ENCODE measurements at regions not wholly inside any gene's neighbourhood (a gene's known extent, or its start where the extent isn't known, plus 50 kb on each side); places are given as distances from the start of the nearest gene placed in this dataset.
"Not testable (repeated sequence)": the region's sequence is repeated elsewhere in the genome, so short reads cannot be mapped to it uniquely, and the experiment has no call there.

DNA sequence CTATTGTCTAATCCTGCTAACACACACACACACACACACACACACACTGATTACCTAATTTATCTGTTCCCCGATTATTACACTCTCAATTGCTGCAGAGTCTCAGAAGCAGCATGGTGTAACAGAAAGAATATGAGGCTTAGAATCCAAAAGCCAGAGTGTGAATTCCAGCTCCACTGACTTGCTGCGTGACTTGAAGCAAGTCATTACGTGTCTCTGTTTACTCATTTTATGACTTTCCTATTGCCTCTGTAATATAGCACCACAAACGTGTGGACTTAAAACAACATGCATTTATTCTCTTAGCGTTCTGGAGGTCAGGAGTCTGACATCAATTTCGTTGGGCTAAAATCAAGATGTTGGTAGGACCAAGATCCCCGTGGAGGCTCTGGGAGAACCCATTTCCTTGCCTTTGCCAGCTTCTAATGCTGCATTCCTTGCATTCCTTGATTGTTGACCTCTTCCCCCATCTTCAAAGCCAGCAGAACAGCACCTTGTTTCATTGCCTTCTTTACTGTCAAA, 55.9 kb upstream of the ATP5PO start:
- no peak for DNase-seq

DNA sequence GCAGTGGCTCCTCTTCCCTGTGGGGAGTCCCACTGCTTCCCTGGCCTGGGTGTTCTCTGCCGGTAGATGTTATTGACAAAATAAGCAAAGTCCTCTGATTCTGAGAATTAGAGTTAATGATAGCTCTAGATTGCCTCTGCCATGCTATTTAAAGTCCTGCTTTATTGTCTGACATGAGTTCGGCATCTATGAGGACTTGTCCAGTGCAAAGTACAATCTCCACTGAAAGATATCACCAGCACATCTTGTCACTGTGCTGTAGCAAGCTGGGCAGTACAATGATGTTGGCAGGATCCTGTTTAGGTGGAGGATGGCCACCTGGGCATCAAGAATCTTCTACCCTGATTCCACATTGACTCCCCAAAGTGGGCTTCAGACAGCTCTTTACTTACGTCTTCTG, 54.0 kb upstream of the ATP5PO start:
- DNase-seq = no peak

DNA sequence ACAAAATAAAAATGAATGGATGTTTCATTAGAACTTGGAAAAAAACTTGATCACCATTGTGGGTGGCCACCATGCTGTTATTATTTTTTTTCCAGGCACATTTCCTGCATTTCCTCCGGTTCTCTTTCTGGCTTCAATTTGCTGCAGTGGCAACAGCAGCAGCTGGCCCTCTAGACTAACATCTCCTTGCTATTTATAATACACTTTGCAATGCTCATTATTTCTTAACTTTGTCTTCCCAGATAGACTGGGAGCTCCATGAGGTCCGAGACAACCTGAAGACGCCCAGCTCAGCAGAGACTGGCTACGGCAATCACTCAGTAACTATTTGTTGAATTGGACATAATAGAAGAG, 53.4 kb upstream of the ATP5PO start:
- no peak for DNase-seq

DNA sequence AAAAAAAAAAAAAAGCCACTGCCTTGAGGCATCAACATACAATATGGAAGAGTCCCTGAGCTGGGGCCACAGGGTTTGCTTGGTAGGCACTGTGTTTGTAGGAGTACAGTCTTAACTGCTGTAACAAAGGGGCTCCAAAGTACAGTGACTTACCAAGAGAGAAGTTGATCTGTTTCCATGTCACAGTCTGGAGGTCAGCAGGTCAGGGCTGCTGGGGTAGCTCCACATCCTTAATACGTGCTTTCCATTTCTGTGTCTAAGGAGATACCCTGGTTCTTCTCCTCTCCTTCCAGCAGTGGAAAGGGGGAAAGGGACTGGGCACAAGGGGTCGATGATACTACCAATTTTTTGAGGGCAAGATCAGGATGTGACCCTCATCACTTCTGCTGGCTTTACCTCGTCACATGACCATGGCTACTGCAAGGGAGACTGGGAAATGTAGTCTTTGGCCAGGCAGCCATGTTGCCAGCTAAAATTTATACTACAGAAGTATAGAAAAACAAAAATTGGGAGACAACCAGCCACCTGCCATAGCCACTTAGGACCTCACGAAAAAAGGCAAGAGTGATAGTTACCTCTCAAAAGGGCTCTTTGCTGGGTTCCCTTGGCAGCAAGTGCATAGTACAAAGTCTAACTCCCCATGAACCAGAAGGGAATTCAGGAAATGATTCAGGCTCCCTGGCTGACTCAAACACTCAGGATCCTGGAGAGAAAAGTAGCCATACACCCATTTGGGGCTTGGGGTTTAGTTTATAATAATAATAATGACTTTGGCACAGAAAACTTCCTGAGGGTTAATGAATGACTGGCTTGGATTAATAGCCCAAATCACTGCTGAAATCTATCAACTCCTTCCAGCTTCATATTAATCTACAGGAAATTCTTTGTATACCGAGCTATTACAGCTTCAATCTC, 52.7 kb upstream of the ATP5PO start:
- no peak for DNase-seq

DNA sequence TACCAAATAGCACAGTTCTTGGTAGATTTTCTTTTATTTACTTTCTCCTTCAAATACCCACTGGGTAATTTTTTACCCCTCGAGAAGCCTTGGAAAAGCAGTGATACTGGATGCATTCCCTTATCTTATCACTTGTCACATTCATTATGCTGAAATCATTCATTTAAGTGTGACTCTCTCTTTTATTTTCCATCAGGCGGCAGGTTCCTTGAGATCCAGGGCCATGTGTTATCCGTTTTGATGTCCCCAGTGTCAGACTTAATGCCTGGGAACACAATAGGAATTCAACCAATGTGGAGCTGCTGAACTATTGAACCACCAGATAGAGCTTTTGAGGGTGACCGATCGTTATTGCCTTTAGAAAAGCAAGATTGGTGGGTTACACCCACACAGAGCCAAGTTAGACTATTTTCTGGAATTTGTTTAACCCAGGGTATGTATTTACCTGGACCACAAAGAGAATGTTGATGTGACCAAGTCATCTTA, 51.5 kb upstream of the ATP5PO start:
- DNase-seq = no peak

DNA sequence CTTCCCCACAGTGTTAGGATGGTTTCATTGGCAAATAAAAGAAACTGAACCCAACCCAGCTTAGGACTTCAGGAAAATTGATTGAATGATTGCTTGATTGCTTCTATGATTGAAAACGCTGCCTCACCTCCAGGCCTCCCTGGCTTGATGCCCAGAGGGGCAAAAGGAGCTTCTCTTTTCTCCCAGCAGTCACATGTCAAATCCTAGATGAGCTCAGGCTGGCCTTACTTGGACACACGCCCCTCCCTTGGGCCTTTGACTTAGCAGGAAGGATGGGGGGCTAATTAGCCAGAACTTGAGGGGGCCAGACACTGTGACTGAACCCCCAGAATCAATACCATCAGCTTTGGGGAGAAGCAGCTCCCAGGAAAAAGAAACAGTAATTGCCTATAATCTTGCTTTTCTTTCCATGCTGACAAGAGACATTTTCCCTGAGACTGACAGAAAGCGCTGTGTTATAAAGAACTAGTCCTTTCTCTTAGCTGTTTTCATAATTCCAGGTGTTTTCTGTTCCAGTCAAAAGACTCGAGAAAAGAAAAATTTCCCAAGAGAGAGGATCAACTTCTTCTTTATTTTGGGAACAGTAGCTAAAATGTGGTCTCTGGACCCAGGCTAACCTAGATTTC, 50.8 kb upstream of the ATP5PO start:
- DNase-seq = no peak

DNA sequence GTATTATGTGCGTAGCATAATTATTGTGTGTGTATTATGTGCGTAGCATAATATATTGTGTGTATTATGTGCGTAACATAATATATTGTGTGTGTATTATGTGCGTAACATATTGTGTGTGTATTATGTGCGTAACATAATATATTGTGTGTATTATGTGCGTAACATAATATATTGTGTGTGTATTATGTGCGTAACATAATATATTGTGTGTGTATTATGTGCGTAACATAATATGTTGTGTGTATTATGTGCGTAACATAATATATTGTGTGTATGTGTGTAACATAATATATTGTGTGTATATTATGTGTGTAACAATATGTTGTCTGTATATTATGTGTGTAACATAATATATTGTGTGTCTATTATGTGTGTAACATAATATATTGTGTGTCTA, 50.1 kb upstream of the ATP5PO start:
- not testable (repeated sequence) for DNase-seq

Measured in GF-D8 (cell line).